GM18502 (cell line): ENCODE measurements at regions not wholly inside any gene's neighbourhood (a gene's known extent, or its start where the extent isn't known, plus 50 kb on each side); places are given as distances from the start of the nearest gene placed in this dataset.

Source experiments
- ATAC-seq: cut with Tn5 transposase; IDR thresholded peaks from one replicate; pipeline ENCODE4 v1.9.1; 2021; ENCODE audit warnings: mild to moderate bottlenecking; ENCODE audit not compliant: unreplicated experiment, poor library complexity

DNA sequence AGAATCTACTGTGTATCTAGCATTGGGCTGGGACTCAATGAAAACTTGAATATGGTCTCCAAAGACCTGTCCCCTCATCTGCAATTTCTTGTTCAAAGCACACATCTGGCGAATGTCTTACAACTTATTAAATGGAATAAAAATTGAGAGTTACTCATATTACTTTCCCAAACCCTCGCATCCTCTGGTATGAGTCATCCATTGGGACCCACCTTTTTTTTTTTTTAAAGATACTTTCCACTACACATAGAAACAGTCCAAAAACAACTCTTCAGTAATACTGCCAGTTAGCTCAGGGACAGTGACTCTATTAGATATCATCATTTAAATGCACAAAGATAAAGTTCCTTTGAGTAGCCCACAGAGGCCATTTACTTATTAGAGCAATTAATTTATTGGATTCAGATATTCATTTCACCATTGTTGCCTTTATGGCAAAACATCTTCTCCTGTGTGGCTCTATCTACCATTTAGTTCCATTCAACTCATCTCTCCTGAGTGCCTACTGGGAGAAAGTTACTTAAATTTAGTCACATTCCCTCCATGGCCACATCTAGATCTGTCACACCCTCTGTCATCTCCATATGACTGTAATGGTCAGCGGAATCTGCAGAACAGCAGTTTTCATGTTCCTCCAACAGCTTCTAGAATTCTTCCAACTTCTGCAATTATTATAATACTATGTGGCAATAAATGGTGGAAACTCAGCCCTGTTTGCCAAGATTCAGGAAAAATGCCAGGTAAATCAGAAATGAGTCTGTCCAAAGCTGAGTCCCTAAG, 77.9 kb upstream of the ARHGEF3 start:
- ATAC-seq, result no peak

DNA sequence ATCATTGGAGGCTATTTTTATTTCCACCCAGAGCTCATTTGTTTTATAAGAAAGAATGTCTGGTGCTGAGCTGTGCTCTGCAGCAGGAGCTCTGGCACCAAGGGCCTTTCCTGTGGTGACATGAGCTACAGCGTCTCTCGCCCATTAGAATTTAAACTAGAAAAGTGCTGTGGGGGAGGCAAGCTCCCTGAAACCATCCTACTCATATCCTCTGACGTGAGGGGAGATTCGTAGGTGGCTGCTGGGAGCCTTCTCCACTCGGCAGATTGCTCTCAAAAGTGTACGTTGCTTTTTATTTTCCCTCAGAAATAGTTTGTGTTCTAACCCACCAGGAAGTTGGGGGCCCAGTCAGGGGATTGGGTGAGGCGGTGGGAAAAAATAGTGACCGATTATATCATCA, 76.3 kb upstream of the ARHGEF3 start:
- ATAC-seq, result no peak

DNA sequence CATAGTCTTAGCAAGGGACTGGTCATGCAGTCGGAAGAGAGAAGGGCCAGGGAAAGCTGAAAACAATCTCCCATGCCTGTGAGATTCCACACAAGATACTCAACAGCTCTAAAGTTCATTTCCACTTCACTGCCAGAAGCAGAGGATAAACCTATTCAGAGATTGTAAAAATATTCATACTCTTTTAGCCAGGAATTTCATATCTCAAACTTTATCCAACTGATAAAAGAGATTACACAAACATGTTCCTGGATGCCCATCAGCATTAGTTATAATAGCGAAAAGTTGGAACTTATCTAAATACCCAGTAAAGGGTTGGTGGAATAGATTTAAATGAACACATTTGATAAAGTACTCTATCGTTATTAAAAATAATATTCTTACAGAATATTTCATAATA, 75.2 kb upstream of the ARHGEF3 start:
- no peak for ATAC-seq

GRCh38 chr3:56874269-56874668, 72.5 kb upstream of the ARHGEF3 start:
- no peak for ATAC-seq

GRCh38 chr3:56870436-56870835, 68.7 kb upstream of the ARHGEF3 start:
- ATAC-seq, result no peak

GRCh38 chr3:56869157-56869889, 67.6 kb upstream of the ARHGEF3 start:
- ATAC-seq, result no peak

DNA sequence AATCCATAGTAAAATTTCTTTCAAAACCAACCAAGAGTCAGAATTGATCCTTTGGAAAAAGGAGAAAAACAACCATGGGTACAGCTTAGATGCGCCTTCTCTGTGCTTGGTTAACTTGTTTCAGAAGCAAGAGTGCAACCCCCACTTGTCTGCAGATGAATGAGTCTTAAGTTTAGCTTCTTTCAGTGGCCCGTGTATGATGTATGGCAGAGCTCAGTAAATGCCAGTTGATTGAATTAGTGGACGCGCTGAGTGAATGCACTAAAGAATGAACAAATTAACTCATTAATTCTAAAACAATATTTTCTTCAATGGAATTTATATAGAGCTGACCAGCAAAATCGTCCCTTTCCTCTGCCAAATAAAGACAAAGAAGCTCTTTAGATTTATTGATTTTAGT, 67.0 kb upstream of the ARHGEF3 start:
- ATAC-seq, result no peak

GRCh38 chr3:56867671-56868070, 65.9 kb upstream of the ARHGEF3 start:
- no peak for ATAC-seq

- ATAC-seq, result no peak
Observed at GRCh38 chr3:56864918-56865524, 63.3 kb upstream of the ARHGEF3 start.

DNA sequence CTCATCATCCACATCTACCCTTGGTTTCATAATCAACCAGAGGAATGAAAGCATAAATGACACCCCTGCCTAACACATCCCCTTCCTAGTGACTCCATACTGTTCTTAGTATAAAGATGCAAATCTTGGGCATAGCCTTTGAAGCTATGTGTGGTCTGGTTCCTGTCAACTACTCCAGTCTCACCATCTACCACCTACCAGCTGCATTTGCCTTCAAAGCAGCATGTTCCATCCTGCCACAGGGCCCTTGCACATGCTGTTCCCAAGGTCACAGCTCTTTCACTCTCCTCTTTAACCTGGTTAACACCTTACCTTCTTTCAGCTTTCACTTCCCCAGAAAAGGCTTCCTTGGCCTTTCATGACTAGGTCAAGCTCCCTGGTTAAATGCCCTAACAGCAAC, 62.3 kb upstream of the ARHGEF3 start:
- no peak for ATAC-seq

DNA sequence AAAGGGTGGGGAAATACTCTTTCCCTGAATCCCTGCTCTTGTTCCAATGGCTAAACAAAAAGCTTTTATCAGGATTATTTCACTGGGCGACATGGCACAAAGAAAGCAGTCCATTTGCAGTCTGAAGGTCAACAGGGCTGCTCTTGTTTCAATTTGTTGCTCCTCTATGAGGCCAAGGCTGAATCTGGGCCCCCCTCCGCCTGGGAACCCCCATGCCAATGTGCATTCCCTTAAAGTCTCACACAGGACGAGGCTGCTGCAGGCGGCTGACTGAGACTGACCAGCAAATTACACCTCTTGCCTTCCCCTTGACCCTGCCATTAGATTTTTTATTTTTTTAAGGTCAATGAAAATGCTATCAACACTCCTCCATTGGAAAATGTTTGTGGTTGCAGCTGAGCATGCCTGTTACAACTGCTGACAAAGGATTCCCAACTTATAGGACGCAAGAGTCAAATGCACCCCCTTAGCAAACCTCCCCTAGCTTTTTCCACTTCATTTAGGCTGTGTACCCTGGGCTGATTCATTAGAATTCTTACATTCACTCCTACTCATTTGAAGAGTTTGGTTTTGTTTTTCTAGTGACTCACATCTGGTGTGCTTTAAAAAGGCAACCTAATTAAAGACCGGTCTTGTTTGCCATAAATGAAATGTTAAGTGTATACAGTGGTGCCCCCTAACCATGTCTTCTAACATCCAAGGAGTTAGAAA, 60.8 kb upstream of the ARHGEF3 start:
- no peak for ATAC-seq

- no peak for ATAC-seq
Observed at GRCh38 chr3:56861511-56861910, 59.8 kb upstream of the ARHGEF3 start.

DNA sequence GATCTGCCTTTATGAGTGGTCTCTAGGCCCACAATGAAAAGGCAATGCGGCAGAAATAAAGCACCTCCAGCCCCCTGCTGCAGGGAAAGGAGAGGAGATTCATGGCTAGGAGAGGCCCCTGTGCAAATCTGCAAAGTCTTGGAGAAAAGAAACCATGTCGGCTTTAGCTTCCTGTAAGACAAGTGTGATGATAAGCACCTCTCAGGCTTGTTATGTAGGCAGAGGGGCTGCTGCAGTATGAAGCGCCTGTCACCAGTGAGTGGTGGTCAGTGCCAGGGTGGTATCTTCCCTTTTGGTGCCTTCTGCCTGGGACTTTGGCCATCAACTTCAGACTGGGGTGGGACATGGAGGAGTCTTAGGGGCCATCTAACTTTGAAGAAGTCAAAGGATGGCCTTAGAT, 59.2 kb upstream of the ARHGEF3 start:
- ATAC-seq, result no peak

GRCh38 chr3:56860351-56860750, 58.6 kb upstream of the ARHGEF3 start:
- no peak for ATAC-seq

- no peak for ATAC-seq
Observed at GRCh38 chr3:56858331-56858730, 56.6 kb upstream of the ARHGEF3 start.

DNA sequence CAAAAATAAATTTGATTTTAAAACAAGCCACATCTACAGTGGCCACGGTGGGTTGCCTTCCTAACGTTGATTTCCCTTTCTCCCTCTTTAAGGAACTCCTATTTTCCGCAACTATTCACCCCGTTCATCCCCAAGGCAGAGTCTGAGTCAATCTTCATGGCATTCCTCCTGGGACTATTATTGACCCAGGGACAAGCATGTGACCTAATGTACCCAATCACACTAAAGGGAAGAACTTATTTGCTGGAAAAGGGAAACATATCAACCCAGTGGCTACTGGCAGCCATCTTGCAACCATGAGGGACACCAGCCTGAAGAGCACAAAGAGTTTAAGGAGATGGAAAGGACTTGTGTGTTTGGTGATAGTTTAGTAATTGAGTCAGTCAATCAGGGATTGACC, 55.4 kb upstream of the ARHGEF3 start:
- no peak for ATAC-seq

DNA sequence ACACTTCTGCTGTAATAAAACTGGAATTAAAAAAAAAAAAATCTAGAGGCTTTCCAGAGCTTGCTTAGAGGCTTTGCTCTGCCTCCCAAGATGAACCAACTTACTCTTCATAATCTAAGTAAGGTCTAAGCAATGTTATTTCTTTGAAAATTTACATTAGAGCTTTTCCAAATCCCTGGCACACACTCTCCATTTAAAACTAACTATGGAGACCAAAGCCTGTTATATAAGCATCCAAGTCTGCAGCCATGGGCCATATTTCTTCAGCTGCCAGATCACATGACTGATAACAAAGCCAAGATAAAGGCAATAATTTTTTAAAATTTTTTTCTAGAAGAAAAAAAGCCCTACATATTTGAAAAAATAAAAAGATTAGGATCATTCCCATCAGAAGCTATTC, 55.0 kb upstream of the ARHGEF3 start:
- ATAC-seq, result no peak

GRCh38 chr3:56855856-56856512, 54.2 kb upstream of the ARHGEF3 start:
- ATAC-seq, result no peak

GRCh38 chr3:56854856-56855611, 53.3 kb upstream of the ARHGEF3 start:
- no peak for ATAC-seq
